Left ventricle myocardium inferior (tissue), 1 donor: ENCODE measurements at regions not wholly inside any gene's neighbourhood (a gene's known extent, or its start where the extent isn't known, plus 50 kb on each side); places are given as distances from the start of the nearest gene placed in this dataset.

Source experiments
- DNase-seq: peaks from one replicate; pipeline ENCODE4 v3.0.0-alpha.2; 2020
- H3K27ac ChIP-seq: fragments of 200-600 bp; replicated peaks from 2 replicates; pipeline ENCODE4 v1.8.0; 2021
- H3K27me3 ChIP-seq: fragments of 200-600 bp; 2 replicates; pipeline ENCODE4 v1.8.0; 2021; ENCODE audit warnings: low read depth
- H3K36me3 ChIP-seq: fragments of 200-600 bp; 2 replicates; pipeline ENCODE4 v1.8.0; 2021
- H3K4me1 ChIP-seq: fragments of 200-600 bp; 2 replicates; pipeline ENCODE4 v1.8.0; 2021
- H3K4me3 ChIP-seq: fragments of 200-600 bp; 2 replicates; pipeline ENCODE4 v1.8.0; 2021; ENCODE audit warnings: mild to moderate bottlenecking, moderate library complexity
- H3K9me3 ChIP-seq: fragments of 200-600 bp; replicated peaks from 2 replicates; pipeline ENCODE4 v1.8.0; 2021
- intact Hi-C: fragments of 100-400 bp; cut with micrococcal nuclease; formaldehyde crosslinking; loops from one replicate; pipeline ENCODE4 v1.11.0; 2022
- TF ChIP-seq, protein P1 (sequence below): fragments of 200-600 bp; IDR thresholded peaks from 2 replicates; pipeline ENCODE4 v1.8.0; 2021; ENCODE audit warnings: antibody characterized with exemption, mild to moderate bottlenecking, borderline replicate concordance
- donor health status: DM: no; HTN: yes; CAD: no; lungs with severe emphysema.

DNA sequence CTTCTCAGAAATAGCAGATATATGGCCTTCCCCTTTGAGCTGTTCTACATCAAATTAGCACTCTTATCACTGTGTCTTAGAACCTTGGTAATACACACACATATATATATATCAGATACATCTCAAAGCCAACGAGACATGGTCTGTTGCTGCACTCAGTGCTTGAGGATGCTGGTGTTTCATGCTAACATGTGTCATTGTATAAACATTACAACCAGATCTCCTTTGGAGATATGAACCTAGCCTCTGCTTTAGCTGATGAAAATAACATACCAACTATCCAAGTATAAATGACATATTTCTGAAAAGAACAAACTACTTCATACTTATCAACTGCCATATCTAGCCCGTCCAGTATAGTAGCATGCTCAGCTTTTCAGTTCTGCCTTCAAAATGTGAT lies 226.7 kb upstream of the HNRNPA3 start:
- intact Hi-C loops, result no loop called here
- Histone ChIP-seq H3K27ac (no peak overlapping the region), H3K4me3 (no peak overlapping the region), H3K27me3 (peaks cover 78% of the 10 kb centered on the region), H3K4me1 (no peaks in the 10 kb centered on the region), H3K9me3 (no peaks in the 10 kb centered on the region), H3K36me3 (no peaks in the 10 kb centered on the region)
- DNase-seq, result no peak
- TF ChIP-seq, protein P1, sequence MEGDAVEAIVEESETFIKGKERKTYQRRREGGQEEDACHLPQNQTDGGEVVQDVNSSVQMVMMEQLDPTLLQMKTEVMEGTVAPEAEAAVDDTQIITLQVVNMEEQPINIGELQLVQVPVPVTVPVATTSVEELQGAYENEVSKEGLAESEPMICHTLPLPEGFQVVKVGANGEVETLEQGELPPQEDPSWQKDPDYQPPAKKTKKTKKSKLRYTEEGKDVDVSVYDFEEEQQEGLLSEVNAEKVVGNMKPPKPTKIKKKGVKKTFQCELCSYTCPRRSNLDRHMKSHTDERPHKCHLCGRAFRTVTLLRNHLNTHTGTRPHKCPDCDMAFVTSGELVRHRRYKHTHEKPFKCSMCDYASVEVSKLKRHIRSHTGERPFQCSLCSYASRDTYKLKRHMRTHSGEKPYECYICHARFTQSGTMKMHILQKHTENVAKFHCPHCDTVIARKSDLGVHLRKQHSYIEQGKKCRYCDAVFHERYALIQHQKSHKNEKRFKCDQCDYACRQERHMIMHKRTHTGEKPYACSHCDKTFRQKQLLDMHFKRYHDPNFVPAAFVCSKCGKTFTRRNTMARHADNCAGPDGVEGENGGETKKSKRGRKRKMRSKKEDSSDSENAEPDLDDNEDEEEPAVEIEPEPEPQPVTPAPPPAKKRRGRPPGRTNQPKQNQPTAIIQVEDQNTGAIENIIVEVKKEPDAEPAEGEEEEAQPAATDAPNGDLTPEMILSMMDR, result no peak

GRCh38 chr2:176986487-176986886 lies 226.1 kb upstream of the HNRNPA3 start:
- Histone ChIP-seq H3K9me3 (no peaks in the 10 kb centered on the region), H3K4me1 (no peaks in the 10 kb centered on the region), H3K27ac (no peak overlapping the region), H3K36me3 (no peaks in the 10 kb centered on the region), H3K4me3 (no peak overlapping the region), H3K27me3 (peaks cover 84% of the 10 kb centered on the region)
- DNase-seq, result no peak
- TF ChIP-seq, protein P1, result no peak
- intact Hi-C loops, result no loop called here

- intact Hi-C loops, result no loop called here
- Histone ChIP-seq H3K27me3 (peaks cover 42% of the 10 kb centered on the region), H3K4me1 (no peaks in the 10 kb centered on the region), H3K4me3 (no peak overlapping the region), H3K36me3 (no peaks in the 10 kb centered on the region), H3K9me3 (no peaks in the 10 kb centered on the region), H3K27ac (no peak overlapping the region)
- no peak for DNase-seq
- TF ChIP-seq, protein P1, result no peak
Observed at GRCh38 chr2:176991411-176991810, 221.2 kb upstream of the HNRNPA3 start.

- Histone ChIP-seq H3K27ac (no peak overlapping the region), H3K27me3 (peaks cover 4% of the 10 kb centered on the region), H3K9me3 (no peaks in the 10 kb centered on the region), H3K36me3 (no peaks in the 10 kb centered on the region), H3K4me1 (no peaks in the 10 kb centered on the region), H3K4me3 (no peak overlapping the region)
- DNase-seq, result no peak
- intact Hi-C loops, result no loop called here
- TF ChIP-seq, protein P1, result no peak
Observed at GRCh38 chr2:176997074-176997791, 215.4 kb upstream of the HNRNPA3 start.

DNA sequence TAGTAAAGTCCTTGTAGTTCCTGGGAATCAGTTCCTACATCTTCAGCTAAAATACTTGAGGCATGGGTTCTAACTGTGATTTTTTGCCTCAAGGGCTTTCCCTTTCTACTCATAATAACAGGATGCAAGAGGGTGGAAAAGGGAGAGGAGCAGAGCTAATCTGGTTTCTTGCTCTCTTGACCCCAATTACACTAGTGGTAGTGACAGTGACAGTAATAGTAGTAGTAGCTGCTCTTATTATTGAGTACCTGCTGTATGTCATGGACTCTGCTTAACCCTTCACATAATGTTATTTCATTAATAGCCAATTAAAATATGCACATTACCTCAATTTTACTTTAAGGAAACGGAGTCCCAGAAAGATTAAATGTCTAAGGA lies 214.8 kb upstream of the HNRNPA3 start:
- H3K4me3 ChIP-seq, result no peak overlapping the region
- no peaks in the 10 kb centered on the region for H3K4me1 ChIP-seq
- intact Hi-C loops, result no loop called here
- TF ChIP-seq, protein P1, result no peak
- DNase-seq, result no peak
- no peaks in the 10 kb centered on the region for H3K9me3 ChIP-seq
- no peaks in the 10 kb centered on the region for H3K36me3 ChIP-seq
- peaks cover 6% of the 10 kb centered on the region for H3K27me3 ChIP-seq
- H3K27ac ChIP-seq, result no peak overlapping the region
